Bronchial epithelial cell (primary cell): ENCODE measurements at regions not wholly inside any gene's neighbourhood (a gene's known extent, or its start where the extent isn't known, plus 50 kb on each side); places are given as distances from the start of the nearest gene placed in this dataset.

Experiments used
- DNase-seq: peaks from one replicate; pipeline ENCODE4 v3.0.0-alpha.2; 2010; ENCODE audit warnings: low read depth
- FAIRE-seq: peaks from 2 replicates; lab custom pipeline; 2011; peaks lifted over from hg19 to GRCh38; lab: Jason Lieb, UNC
- H3K27me3 ChIP-seq: 2 replicates; pipeline ENCODE4 v1.5.1; 2011; ENCODE audit warnings: low read length; ENCODE audit not compliant: control insufficient read depth, insufficient read depth
- H3K36me3 ChIP-seq: 2 replicates; pipeline ENCODE4 v1.5.1; 2011; ENCODE audit warnings: low read length; ENCODE audit not compliant: control insufficient read depth, insufficient read depth
- H3K4me3 ChIP-seq: 2 replicates; pipeline ENCODE4 v1.5.1; 2011; ENCODE audit warnings: mild to moderate bottlenecking, low read depth, low read length, control low read depth
- TF ChIP-seq, protein P1 (sequence below): IDR thresholded peaks from 2 replicates; pipeline ENCODE4 v1.5.1; 2011; ENCODE audit warnings: mild to moderate bottlenecking, moderate library complexity, low read length, control low read depth, inconsistent platforms; ENCODE audit not compliant: insufficient read depth, severe bottlenecking

DNA sequence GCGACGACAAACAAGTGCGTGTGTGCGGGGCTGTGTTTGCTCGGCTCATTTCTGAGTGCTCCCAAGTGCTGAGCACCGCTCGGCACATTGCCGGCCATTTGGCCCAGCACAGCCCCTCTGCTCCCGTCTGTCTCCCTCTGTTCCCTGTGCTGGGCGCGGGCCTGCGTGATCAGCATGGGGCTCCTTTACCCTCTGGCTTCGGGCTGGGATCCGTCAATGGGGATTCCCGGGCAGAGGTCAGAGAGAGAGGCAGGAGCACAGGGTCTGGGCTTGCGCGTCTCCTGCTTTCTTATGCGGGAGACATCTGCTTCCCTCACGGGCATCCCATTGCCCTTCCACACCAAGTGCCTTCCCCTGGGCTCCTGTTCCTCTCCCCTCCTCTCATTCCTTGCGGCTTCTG, 234.0 kb downstream of the ACKR3 start:
- no peak for FAIRE-seq

DNA sequence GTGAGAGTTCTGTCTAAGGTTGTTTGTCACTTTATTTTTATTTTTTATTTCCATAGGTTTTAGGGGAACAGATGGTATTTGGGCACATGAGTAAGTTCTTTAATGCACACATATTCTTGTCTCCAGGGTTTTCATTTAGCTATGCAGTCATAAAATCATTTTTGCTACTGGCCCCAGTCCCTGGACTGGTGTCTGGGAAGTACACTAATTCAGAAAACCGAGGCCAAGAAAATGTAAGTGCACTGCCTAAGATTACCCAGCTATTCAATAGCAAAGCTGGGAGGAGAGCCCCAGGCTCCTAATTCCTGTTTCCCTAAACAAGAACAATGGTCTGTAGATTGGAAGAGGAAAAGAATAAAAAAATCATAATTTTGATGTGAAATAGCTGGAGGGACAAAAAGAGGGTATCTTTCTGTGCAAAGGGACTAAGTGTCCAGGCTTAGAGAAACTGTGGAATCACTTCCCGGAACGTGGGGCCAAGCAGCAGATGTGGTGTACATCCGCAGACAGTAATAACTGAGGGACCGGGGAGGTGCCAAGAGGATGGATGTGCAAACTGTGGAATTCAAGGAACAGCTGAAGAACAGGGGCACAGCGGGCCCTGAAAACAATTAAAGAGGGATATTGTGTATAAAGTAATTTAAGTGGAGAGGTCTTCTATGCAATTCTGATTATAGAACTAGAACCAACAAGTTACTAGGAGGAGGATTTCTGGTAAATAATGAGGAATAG, 236.3 kb downstream of the ACKR3 start:
- Histone ChIP-seq H3K4me3 (no peak overlapping the region), H3K27me3 (no peaks in the 10 kb centered on the region), H3K36me3 (no peaks in the 10 kb centered on the region)
- TF ChIP-seq, protein P1, sequence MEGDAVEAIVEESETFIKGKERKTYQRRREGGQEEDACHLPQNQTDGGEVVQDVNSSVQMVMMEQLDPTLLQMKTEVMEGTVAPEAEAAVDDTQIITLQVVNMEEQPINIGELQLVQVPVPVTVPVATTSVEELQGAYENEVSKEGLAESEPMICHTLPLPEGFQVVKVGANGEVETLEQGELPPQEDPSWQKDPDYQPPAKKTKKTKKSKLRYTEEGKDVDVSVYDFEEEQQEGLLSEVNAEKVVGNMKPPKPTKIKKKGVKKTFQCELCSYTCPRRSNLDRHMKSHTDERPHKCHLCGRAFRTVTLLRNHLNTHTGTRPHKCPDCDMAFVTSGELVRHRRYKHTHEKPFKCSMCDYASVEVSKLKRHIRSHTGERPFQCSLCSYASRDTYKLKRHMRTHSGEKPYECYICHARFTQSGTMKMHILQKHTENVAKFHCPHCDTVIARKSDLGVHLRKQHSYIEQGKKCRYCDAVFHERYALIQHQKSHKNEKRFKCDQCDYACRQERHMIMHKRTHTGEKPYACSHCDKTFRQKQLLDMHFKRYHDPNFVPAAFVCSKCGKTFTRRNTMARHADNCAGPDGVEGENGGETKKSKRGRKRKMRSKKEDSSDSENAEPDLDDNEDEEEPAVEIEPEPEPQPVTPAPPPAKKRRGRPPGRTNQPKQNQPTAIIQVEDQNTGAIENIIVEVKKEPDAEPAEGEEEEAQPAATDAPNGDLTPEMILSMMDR = no peak
- DNase-seq (no peak), FAIRE-seq (no peak)

More for the DNA sequence above, 234.0 kb downstream of the ACKR3 start:
- Histone ChIP-seq H3K4me3 (no peak overlapping the region), H3K36me3 (no peaks in the 10 kb centered on the region), H3K27me3 (no peaks in the 10 kb centered on the region)
- TF ChIP-seq, protein P1 = no peak
- no peak for DNase-seq

DNA sequence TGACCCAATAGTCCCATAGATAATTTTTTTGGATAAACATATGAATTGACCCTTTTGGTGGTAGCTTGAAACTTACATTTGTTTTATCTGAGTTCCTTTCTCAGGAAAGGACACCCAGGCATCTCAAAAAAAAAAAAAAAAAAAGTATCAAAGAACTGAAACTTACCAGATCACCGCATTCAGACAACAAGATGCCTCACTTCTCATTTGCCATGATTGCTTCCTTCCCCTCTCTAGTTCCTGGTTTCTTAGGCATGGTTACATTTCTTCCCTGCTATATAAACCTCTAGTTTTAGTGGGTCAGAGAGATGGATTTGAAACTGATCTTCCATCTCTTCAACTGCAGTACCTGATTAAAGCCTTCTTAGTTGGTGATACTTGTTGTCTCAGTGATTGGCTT, 240.1 kb downstream of the ACKR3 start:
- TF ChIP-seq, protein P1 = no peak
- Histone ChIP-seq H3K36me3 (no peaks in the 10 kb centered on the region), H3K4me3 (no peak overlapping the region), H3K27me3 (no peaks in the 10 kb centered on the region)
- FAIRE-seq = no peak
- DNase-seq = no peak

DNA sequence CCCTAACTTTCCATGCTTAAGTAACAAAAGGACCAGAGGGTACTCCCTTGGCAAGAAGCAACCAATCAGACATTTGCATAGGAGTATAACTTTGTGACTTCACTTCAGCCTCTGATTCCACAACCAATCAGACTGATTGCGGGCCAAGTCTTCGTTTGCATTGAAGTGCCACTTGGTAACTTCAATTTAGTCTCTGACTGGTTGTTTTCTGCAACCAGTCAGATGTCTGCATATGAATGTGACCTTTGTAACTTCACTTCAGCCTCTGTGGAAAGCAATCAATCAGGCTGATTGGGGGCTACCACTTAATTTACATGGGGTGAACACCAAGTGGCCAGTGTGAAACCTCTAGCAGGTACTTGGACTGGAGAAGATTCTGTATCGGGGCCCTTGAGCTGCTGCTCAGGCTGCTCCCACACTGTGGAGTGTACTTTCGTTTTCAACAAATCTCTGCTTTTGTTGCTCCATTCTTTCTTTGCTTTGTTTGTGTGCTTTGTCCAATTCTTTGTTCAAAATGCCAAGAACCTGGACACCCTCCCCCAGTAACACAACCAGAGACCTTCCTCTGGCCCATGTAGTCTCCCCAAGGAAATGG, 241.5 kb downstream of the ACKR3 start:
- no peak for DNase-seq
- TF ChIP-seq, protein P1 = no peak
- Histone ChIP-seq H3K4me3 (no peak overlapping the region), H3K36me3 (no peaks in the 10 kb centered on the region), H3K27me3 (no peaks in the 10 kb centered on the region)
- peak; percentile 18 for FAIRE-seq

DNA sequence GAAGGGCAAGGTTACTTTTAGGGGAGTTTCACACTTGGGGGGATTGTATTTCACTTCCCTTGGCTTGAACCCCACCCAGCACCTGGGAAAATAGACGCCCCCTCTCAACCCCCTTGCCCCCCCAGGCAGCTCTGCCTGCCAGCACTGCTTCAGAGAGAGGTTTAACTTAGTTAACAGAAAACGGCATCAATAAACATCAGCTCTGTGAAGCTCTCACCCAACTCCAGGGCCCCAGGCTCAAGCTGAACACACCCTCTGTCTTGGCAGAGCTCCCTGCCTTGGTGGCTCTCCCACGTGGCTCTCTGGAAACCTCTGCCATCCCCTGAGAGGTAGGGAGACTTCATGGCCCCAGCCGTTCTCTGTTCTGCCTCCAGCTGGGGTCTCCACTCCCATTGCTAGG, 244.1 kb downstream of the ACKR3 start:
- H3K36me3 ChIP-seq = no peaks in the 10 kb centered on the region
- FAIRE-seq = no peak
- no peaks in the 10 kb centered on the region for H3K27me3 ChIP-seq
- H3K4me3 ChIP-seq = no peak overlapping the region
- DNase-seq = no peak
- TF ChIP-seq, protein P1 = no peak
